GM12878 (cell line): ENCODE measurements at regions not wholly inside any gene's neighbourhood (a gene's known extent, or its start where the extent isn't known, plus 50 kb on each side); places are given as distances from the start of the nearest gene placed in this dataset.

ENCODE experiments used
- ATAC-seq: fragments of 200-7000 bp; cut with Tn5 transposase; 3 replicates; pipeline ENCODE4 v1.9.1; 2020; ENCODE audit warnings: mild to moderate bottlenecking, moderate library complexity
- BruUV-seq: library from RNA; stranded (reverse); fragments of 400-500 nt; replicated peaks from 2 replicates; lab custom pipeline; 2021; lab: Mats Ljungman, UMichigan
- CTCF ChIA-PET: fragments of 300-600 bp; sonication (Branson Sonifier 250); formaldehyde crosslinking; extraction: SDS; loops from one replicate; lab custom pipeline; 2021; ENCODE audit warnings: inconsistent platforms; lab: Yijun Ruan, JAX
- POLR2A ChIA-PET: fragments of 350-600 bp; formaldehyde crosslinking; extraction: SDS; loops from one replicate; lab custom pipeline; 2021; ENCODE audit warnings: inconsistent platforms; lab: Charles Lee
- RAD21 ChIA-PET: fragments of 300-600 bp; sonication (Branson Sonifier 250); formaldehyde crosslinking; loops from one replicate; lab custom pipeline; 2023; ENCODE audit warnings: antibody characterized with exemption; ENCODE audit not compliant: unreplicated experiment; lab: Charles Lee
- SMC1A ChIA-PET: fragments of 300-600 bp; sonication (Branson Sonifier 250); formaldehyde crosslinking; loops from one replicate; lab custom pipeline; 2023; ENCODE audit not compliant: unreplicated experiment, uncharacterized antibody; lab: Charles Lee
- DNase-seq: peaks from one replicate; pipeline ENCODE4 v3.0.0-alpha.2; 2011; ENCODE audit warnings: low read depth, low spot score
- FAIRE-seq: peaks from 3 replicates; lab custom pipeline; 2011; peaks lifted over from hg19 to GRCh38; lab: Jason Lieb, UNC
- H2AFZ ChIP-seq: 2 replicates; pipeline ENCODE4 v1.6.0; 2011; ENCODE audit warnings: low read depth, low read length, control low read depth; ENCODE audit not compliant: control insufficient read depth
- H3K27ac ChIP-seq: 2 replicates; pipeline ENCODE4 v1.5.1; 2011; ENCODE audit warnings: control low read depth; ENCODE audit not compliant: control insufficient read depth, insufficient read depth
- H3K27me3 ChIP-seq, 2 experiments: replicated peaks in 1 of 2; 2 replicates each; pipeline versions ENCODE4 v1.6.0 to v1.6.1; 2011; ENCODE audit warnings: low read length in 1 of 2; ENCODE audit not compliant: control insufficient read depth in 2 of 2, insufficient read depth in 2 of 2
- H3K36me3 ChIP-seq, 2 experiments: 2 replicates each; pipeline ENCODE4 v1.5.1; 2011; ENCODE audit warnings: low read length in 1 of 2; ENCODE audit not compliant: control insufficient read depth in 2 of 2, insufficient read depth in 2 of 2
- H3K4me1 ChIP-seq: 2 replicates; pipeline ENCODE4 v1.6.1; 2011; ENCODE audit warnings: mild to moderate bottlenecking, low read length, moderate library complexity, mixed read lengths; ENCODE audit not compliant: control insufficient read depth, insufficient read depth
- H3K4me2 ChIP-seq: 2 replicates; pipeline ENCODE4 v1.6.0; 2011; ENCODE audit warnings: control low read depth; ENCODE audit not compliant: control insufficient read depth, insufficient read depth
- H3K4me3 ChIP-seq: fragments of 200-600 bp; sonication (generic); 2 replicates; pipeline ENCODE4 v1.5.1; 2016
- H3K79me2 ChIP-seq: 2 replicates; pipeline ENCODE4 v1.6.0; 2011; ENCODE audit warnings: low read length; ENCODE audit not compliant: control insufficient read depth, insufficient read depth
- H3K9ac ChIP-seq: 2 replicates; pipeline ENCODE4 v1.8.0; 2011; ENCODE audit warnings: low read length, control low read depth, mixed read lengths; ENCODE audit not compliant: control insufficient read depth, insufficient read depth
- H3K9me3 ChIP-seq: replicated peaks from 3 replicates; pipeline ENCODE4 v1.5.1; 2011; ENCODE audit warnings: mild to moderate bottlenecking, low read length; ENCODE audit not compliant: control insufficient read depth, insufficient read depth
- H4K20me1 ChIP-seq: 2 replicates; pipeline ENCODE4 v1.6.0; 2011; ENCODE audit not compliant: control insufficient read depth, insufficient read depth
- BCLAF1 ChIP-seq: fragments of 450-650 bp; IDR thresholded peaks from 2 replicates; pipeline ENCODE4 v1.6.1; 2017; ENCODE audit warnings: antibody characterized with exemption, mild to moderate bottlenecking, moderate library complexity
- E4F1 ChIP-seq: fragments of 450-650 bp; IDR thresholded peaks from 2 replicates; pipeline ENCODE4 v1.6.1; 2018; ENCODE audit warnings: borderline replicate concordance, mild to moderate bottlenecking; ENCODE audit not compliant: partially characterized antibody
- EGR1 ChIP-seq, 2 experiments: IDR thresholded peaks; 1 replicate in 1 of 2; 2 replicates in 1 of 2; pipeline ENCODE4 v1.6.1; 2011 to 2012; ENCODE audit warnings: low read depth in 2 of 2, low read length in 2 of 2, borderline replicate concordance in 1 of 2, mild to moderate bottlenecking in 1 of 2, moderate library complexity in 1 of 2
- FOS ChIP-seq: IDR thresholded peaks from 3 replicates; pipeline ENCODE4 v1.6.1; 2011; ENCODE audit warnings: borderline replicate concordance; ENCODE audit not compliant: insufficient read length; ENCODE audit errors: extremely low read depth
- KAT2A ChIP-seq: conservative IDR thresholded peaks from 2 replicates; pipeline ENCODE4 v1.6.1; 2011; ENCODE audit warnings: low read depth, low read length; ENCODE audit not compliant: control insufficient read depth
- MTA2 ChIP-seq: fragments of 450-650 bp; IDR thresholded peaks from 2 replicates; pipeline ENCODE4 v1.6.1; 2016; ENCODE audit warnings: low read depth, mild to moderate bottlenecking, moderate library complexity
- NFIC ChIP-seq: IDR thresholded peaks from 2 replicates; pipeline ENCODE4 v1.6.1; 2012; ENCODE audit warnings: low read depth, mild to moderate bottlenecking, inconsistent platforms, low read length, moderate library complexity
- PAX5 ChIP-seq: IDR thresholded peaks from 2 replicates; pipeline ENCODE4 v1.6.1; 2011; ENCODE audit warnings: low read depth, low read length, borderline replicate concordance
- SIN3A ChIP-seq: IDR thresholded peaks from 2 replicates; pipeline ENCODE4 v1.6.1; 2012; ENCODE audit warnings: low read depth, low read length, improper control_type of control experiment
- SIX5 ChIP-seq: IDR thresholded peaks from 2 replicates; pipeline ENCODE4 v1.6.1; 2011; ENCODE audit warnings: mild to moderate bottlenecking, low read depth, low read length, moderate library complexity; ENCODE audit not compliant: severe bottlenecking
- TARDBP ChIP-seq: IDR thresholded peaks from 2 replicates; pipeline ENCODE4 v1.6.1; 2016; ENCODE audit warnings: borderline replicate concordance
- WGBS: methylation state at CpG from one replicate; pipeline ENCODE4 v1.1.6; 2016; ENCODE audit warnings: low lambda C conversion rate; ENCODE audit not compliant: insufficient replicate concordance, insufficient coverage; ENCODE audit errors: missing lambda C conversion rate; 5-methylcytosine and 5-hydroxymethylcytosine counted together
- in situ Hi-C: fragments of 300-500 bp; cut with MboI; formaldehyde crosslinking; loops from 9 replicates; pipeline ENCODE4 v1.14.3; 2018; ENCODE audit warnings: mixed read lengths
- intact Hi-C: fragments of 100-400 bp; cut with micrococcal nuclease; formaldehyde crosslinking; loops from one replicate; pipeline ENCODE4 v1.14.2; 2022; ENCODE audit not compliant: unreplicated experiment
- TF ChIP-seq, protein P1 (sequence below): fragments of 450-650 bp; IDR thresholded peaks from 2 replicates; pipeline ENCODE4 v1.6.1; 2016; ENCODE audit warnings: mild to moderate bottlenecking
- TF ChIP-seq, protein P2 (sequence below): fragments of 450-650 bp; IDR thresholded peaks from 2 replicates; pipeline ENCODE4 v1.6.1; 2016; ENCODE audit warnings: mild to moderate bottlenecking, moderate library complexity, borderline replicate concordance

DNA sequence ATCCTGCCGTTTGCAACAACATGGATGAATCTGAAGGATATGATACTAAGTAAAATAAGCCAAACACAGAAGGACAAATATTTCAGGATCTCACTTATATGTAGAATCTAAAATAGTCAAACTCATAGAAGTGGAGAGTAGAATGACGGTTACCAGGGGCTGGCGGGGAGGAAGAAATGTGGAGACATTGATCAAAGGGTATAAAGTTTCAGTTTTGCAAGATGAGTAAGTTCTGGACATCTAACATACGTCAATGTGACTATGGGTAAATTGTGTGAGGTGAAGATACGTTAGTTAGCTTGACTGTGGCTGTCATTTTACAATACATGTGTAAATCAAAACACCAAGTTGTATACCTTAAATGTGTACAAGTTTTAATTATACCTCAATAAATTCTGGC, 200.3 kb downstream of the SNX18 start (continued):
- no peak for TF ChIP-seq BCLAF1
- TF ChIP-seq PAX5 = 0 out of 2 replicates have a peak, but pooled peaks have one; percentile 43
- TF ChIP-seq EGR1 (IDR thresholded peaks at IDR 0.05; ENCODE audit: borderline replicate concordance in 1 of 2, low read depth in 2 of 2, low read length in 2 of 2) = no peak
- TF ChIP-seq, protein P1, sequence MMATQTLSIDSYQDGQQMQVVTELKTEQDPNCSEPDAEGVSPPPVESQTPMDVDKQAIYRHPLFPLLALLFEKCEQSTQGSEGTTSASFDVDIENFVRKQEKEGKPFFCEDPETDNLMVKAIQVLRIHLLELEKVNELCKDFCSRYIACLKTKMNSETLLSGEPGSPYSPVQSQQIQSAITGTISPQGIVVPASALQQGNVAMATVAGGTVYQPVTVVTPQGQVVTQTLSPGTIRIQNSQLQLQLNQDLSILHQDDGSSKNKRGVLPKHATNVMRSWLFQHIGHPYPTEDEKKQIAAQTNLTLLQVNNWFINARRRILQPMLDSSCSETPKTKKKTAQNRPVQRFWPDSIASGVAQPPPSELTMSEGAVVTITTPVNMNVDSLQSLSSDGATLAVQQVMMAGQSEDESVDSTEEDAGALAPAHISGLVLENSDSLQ = peak; percentile 28; the same call in 1 of the 2 replicates
- TF ChIP-seq TARDBP = no peak
- peak; percentile 46 for TF ChIP-seq MTA2

- Histone ChIP-seq H3K4me3 (no peak overlapping the region), H3K36me3 (no peaks in the 10 kb centered on the region), H3K79me2 (no peaks in the 10 kb centered on the region), H3K4me1 (no peaks in the 10 kb centered on the region), H3K9ac (no peak overlapping the region), H4K20me1 (no peaks in the 10 kb centered on the region), H3K27me3 (peaks cover 0 to 2% of the 10 kb centered on the region in 2 experiments; a peak in 1 of 4 replicates), H3K27ac (no peak overlapping the region), H3K4me2 (no peak overlapping the region), H2AFZ (no peak overlapping the region), H3K9me3 (no peaks in the 10 kb centered on the region; the same call in 2 of the 3 replicates)
- no peak for FAIRE-seq
- in situ Hi-C loops (no loop called here), intact Hi-C loops (no loop called here)
- DNase-seq = no peak
- ChIA-PET SMC1A (no interaction called here), CTCF (no interaction called here), POLR2A (interaction anchor here (0.6 kb wide), 1 partner anchor 27 kb away, joined by 6 read pairs; no protein-coding TSS in a partner anchor), RAD21 (no interaction called here)
- peak; percentile 37 for ATAC-seq
- 0% methylated on average over 2 of the region's 2 CpGs for WGBS
- BruUV-seq = no TSS peak
- no peak for TF ChIP-seq FOS
- no peak for TF ChIP-seq SIX5
- TF ChIP-seq KAT2A = no peak
- no peak for TF ChIP-seq E4F1
- peak; percentile 71; the same call in 1 of the 2 replicates for TF ChIP-seq NFIC
- no peak for TF ChIP-seq SIN3A
- TF ChIP-seq, protein P2, sequence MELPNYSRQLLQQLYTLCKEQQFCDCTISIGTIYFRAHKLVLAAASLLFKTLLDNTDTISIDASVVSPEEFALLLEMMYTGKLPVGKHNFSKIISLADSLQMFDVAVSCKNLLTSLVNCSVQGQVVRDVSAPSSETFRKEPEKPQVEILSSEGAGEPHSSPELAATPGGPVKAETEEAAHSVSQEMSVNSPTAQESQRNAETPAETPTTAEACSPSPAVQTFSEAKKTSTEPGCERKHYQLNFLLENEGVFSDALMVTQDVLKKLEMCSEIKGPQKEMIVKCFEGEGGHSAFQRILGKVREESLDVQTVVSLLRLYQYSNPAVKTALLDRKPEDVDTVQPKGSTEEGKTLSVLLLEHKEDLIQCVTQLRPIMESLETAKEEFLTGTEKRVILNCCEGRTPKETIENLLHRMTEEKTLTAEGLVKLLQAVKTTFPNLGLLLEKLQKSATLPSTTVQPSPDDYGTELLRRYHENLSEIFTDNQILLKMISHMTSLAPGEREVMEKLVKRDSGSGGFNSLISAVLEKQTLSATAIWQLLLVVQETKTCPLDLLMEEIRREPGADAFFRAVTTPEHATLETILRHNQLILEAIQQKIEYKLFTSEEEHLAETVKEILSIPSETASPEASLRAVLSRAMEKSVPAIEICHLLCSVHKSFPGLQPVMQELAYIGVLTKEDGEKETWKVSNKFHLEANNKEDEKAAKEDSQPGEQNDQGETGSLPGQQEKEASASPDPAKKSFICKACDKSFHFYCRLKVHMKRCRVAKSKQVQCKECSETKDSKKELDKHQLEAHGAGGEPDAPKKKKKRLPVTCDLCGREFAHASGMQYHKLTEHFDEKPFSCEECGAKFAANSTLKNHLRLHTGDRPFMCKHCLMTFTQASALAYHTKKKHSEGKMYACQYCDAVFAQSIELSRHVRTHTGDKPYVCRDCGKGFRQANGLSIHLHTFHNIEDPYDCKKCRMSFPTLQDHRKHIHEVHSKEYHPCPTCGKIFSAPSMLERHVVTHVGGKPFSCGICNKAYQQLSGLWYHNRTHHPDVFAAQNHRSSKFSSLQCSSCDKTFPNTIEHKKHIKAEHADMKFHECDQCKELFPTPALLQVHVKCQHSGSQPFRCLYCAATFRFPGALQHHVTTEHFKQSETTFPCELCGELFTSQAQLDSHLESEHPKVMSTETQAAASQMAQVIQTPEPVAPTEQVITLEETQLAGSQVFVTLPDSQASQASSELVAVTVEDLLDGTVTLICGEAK = no peak
Measured at GRCh38 chr5:54717459-54717858, 199.9 kb downstream of the SNX18 start.
